Stomach (tissue), 8 donors: ENCODE measurements at regions not wholly inside any gene's neighbourhood (a gene's known extent, or its start where the extent isn't known, plus 50 kb on each side); places are given as distances from the start of the nearest gene placed in this dataset.
A peak's percentile ranks its signal among the peaks of the same experiment; 100 is the strongest.

Experiments used
- DNase-seq, 2 donors: peaks; one replicate each; pipeline versions ENCODE4 v3.0.0 to v3.0.0-alpha.2; 2013 to 2019
- H3K27ac ChIP-seq, 5 donors: fragments of 200-600 bp in 4 of 5; sonication (generic) in 4 of 5; one replicate each; pipeline ENCODE4 v1.5.1; 2013 to 2019; ENCODE audit warnings: mild to moderate bottlenecking in 1 of 5, moderate library complexity in 1 of 5
- H3K27me3 ChIP-seq, 3 donors: fragments of 200-600 bp; sonication (generic); one replicate each; pipeline ENCODE4 v1.5.1; 2017 to 2019; ENCODE audit warnings: mixed run types in 1 of 3
- H3K36me3 ChIP-seq, 4 donors: fragments of 200-600 bp; sonication (generic); 1 replicate in 3 of 4; 2 replicates in 1 of 4; pipeline ENCODE4 v1.5.1; 2016 to 2019
- H3K4me1 ChIP-seq, 4 donors: fragments of 200-600 bp; sonication (generic); one replicate each; pipeline ENCODE4 v1.5.1; 2016 to 2019
- H3K4me3 ChIP-seq, 4 donors: fragments of 200-600 bp; sonication (generic) in 3 of 4; one replicate each; pipeline ENCODE4 v1.5.1; 2016 to 2019; ENCODE audit warnings: mild to moderate bottlenecking in 1 of 4
- H3K9me3 ChIP-seq, 4 donors: fragments of 200-600 bp; sonication (generic); one replicate each; pipeline ENCODE4 v1.5.1; 2016 to 2019
- EP300 ChIP-seq: sonication (generic); formaldehyde crosslinking; IDR thresholded peaks from one replicate; pipeline ENCODE4 v1.6.1; 2017; ENCODE audit warnings: antibody characterized with exemption
- POLR2A ChIP-seq, 4 donors: fragments of 450-650 bp; IDR thresholded peaks; one replicate each; pipeline ENCODE4 v1.6.1; 2016; ENCODE audit warnings: antibody characterized with exemption in 4 of 4, control low read depth in 2 of 4, mild to moderate bottlenecking in 1 of 4, moderate library complexity in 1 of 4
- POLR2AphosphoS5 ChIP-seq, 3 donors: sonication (generic); formaldehyde crosslinking; IDR thresholded peaks; one replicate each; pipeline ENCODE4 v1.6.1; 2016; ENCODE audit warnings: antibody characterized with exemption in 3 of 3
- WGBS, 5 donors: extraction: QIAGEN DNeasy Blood & Tissue Kit in 3 of 5; methylation state at CpG; one replicate each; pipeline versions ENCODE4 v1.1.5 to v1.1.7; 2013 to 2018; 5-methylcytosine and 5-hydroxymethylcytosine counted together
- intact Hi-C: fragments of 100-400 bp; cut with DNase I; formaldehyde crosslinking; loops from one replicate; pipeline ENCODE4 v1.15.1; 2023; ENCODE audit warnings: low total_unique reads
- TF ChIP-seq, protein P1 (sequence below), 7 experiments: fragments of 450-650 bp in 4 of 7; fragments of 200-600 bp in 3 of 7; sonication (generic) in 3 of 7; IDR thresholded peaks; one replicate each; pipeline ENCODE4 v1.5.1; 2016 to 2019; ENCODE audit warnings: antibody characterized with exemption in 7 of 7, control low read depth in 2 of 7, mild to moderate bottlenecking in 1 of 7
- donor health status: healthy with polysubstance abuse.
- donor health status: Bipolar disorder and iron deficiency.
- donor health status: healthy.

DNA sequence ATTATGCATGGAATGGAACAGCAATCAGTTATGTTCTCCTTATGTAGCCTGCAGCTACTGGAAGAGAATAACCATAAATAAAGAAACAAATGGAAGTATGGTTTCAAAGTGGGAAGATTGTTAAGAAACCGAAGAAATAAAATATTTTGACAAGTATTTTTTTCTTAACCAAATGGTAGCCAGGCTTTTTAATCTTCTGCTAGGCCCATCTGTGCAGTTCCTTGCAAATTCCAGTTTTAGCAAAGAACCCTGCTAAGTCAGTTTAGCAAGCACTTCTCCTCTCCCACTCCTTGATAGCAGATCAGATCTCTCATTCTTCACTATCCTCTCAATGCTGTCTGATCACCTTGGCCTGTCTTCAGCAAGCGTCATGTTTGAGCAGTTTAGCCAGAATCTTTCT lies 111.1 kb upstream of the PRDM9 start:
- 42 to 75% (median 73%) methylated on average over 2 of the region's 2 CpGs for WGBS, 5 donors
- peaks cover 0 to 9% (median 4%) of the 10 kb centered on the region in 4 donors for H3K9me3 ChIP-seq
- no peak overlapping the region for H3K27ac ChIP-seq
- intact Hi-C loops, result no loop called here
- H3K4me3 ChIP-seq, result no peak overlapping the region
- no peaks in the 10 kb centered on the region for H3K36me3 ChIP-seq
- no peaks in the 10 kb centered on the region for H3K27me3 ChIP-seq
- no peaks in the 10 kb centered on the region for H3K4me1 ChIP-seq
- no peak for DNase-seq
- TF ChIP-seq, protein P1, sequence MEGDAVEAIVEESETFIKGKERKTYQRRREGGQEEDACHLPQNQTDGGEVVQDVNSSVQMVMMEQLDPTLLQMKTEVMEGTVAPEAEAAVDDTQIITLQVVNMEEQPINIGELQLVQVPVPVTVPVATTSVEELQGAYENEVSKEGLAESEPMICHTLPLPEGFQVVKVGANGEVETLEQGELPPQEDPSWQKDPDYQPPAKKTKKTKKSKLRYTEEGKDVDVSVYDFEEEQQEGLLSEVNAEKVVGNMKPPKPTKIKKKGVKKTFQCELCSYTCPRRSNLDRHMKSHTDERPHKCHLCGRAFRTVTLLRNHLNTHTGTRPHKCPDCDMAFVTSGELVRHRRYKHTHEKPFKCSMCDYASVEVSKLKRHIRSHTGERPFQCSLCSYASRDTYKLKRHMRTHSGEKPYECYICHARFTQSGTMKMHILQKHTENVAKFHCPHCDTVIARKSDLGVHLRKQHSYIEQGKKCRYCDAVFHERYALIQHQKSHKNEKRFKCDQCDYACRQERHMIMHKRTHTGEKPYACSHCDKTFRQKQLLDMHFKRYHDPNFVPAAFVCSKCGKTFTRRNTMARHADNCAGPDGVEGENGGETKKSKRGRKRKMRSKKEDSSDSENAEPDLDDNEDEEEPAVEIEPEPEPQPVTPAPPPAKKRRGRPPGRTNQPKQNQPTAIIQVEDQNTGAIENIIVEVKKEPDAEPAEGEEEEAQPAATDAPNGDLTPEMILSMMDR (IDR thresholded peaks at IDR 0.05), result no peak
- TF ChIP-seq POLR2A (IDR thresholded peaks at IDR 0.05) (no peak), EP300 (no peak), POLR2AphosphoS5 (IDR thresholded peaks at IDR 0.05) (no peak)

GRCh38 chr5:23389291-23390101 lies 117.9 kb upstream of the PRDM9 start:
- Histone ChIP-seq H3K27me3 (no peaks in the 10 kb centered on the region), H3K4me1 (no peaks in the 10 kb centered on the region), H3K9me3 (peaks cover 0 to 4% (median 2%) of the 10 kb centered on the region in 4 donors), H3K4me3 (no peak overlapping the region), H3K27ac (no peak overlapping the region), H3K36me3 (no peaks in the 10 kb centered on the region)
- 47 to 68% (median 62%) methylated on average over 4 of the region's 4 CpGs for WGBS, 5 donors
- DNase-seq, result peak in 1 of 2 donors; percentile 77
- TF ChIP-seq EP300 (no peak), POLR2A (IDR thresholded peaks at IDR 0.05) (no peak), POLR2AphosphoS5 (IDR thresholded peaks at IDR 0.05) (no peak)
- TF ChIP-seq, protein P1 (IDR thresholded peaks at IDR 0.05), result no peak
- intact Hi-C loops, result no loop called here

DNA sequence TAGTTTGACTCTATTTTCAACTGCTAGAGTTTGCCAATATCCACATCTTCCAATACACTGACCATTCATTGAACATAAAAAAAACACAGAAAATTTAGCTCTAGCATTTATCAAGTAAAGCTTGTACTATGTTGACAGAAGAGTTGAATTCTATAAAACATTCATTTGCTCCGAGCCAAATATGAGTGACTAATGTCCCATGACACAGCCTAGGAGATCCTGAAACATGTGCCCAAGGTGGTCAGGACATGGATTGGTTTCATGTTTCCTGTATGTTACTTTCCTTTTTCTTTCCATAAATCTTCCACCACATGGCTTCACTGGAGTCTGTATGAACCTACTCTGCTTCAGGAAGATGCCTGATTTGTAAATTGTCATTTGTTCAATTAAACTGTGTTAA lies 122.4 kb upstream of the PRDM9 start:
- intact Hi-C loops, result no loop called here
- no peaks in the 10 kb centered on the region for H3K27me3 ChIP-seq
- no peak overlapping the region for H3K4me3 ChIP-seq
- no peaks in the 10 kb centered on the region for H3K36me3 ChIP-seq
- DNase-seq, result no peak
- H3K9me3 ChIP-seq, result peaks cover 0 to 2% (median 0%) of the 10 kb centered on the region in 4 donors
- 64 to 81% (median 70%) methylated on average over 1 of the region's 1 CpG for WGBS, 5 donors
- TF ChIP-seq POLR2AphosphoS5 (IDR thresholded peaks at IDR 0.05) (no peak), POLR2A (IDR thresholded peaks at IDR 0.05) (no peak), EP300 (no peak)
- TF ChIP-seq, protein P1 (IDR thresholded peaks at IDR 0.05), result no peak
- no peaks in the 10 kb centered on the region for H3K4me1 ChIP-seq
- no peak overlapping the region for H3K27ac ChIP-seq

GRCh38 chr5:23372177-23372576 lies 135.2 kb upstream of the PRDM9 start:
- Histone ChIP-seq H3K9me3 (peaks cover 0 to 3% (median 0%) of the 10 kb centered on the region in 4 donors), H3K27ac (no peak overlapping the region), H3K36me3 (no peaks in the 10 kb centered on the region), H3K4me3 (no peak overlapping the region), H3K4me1 (no peaks in the 10 kb centered on the region), H3K27me3 (no peaks in the 10 kb centered on the region)
- intact Hi-C loops, result no loop called here
- no peak for DNase-seq
- no peak for TF ChIP-seq EP300

- Histone ChIP-seq H3K4me3 (no peak overlapping the region), H3K27me3 (no peaks in the 10 kb centered on the region), H3K4me1 (no peaks in the 10 kb centered on the region), H3K36me3 (no peaks in the 10 kb centered on the region), H3K9me3 (no peaks in the 10 kb centered on the region), H3K27ac (no peak overlapping the region)
- DNase-seq, result no peak
- 27 to 67% (median 39%) methylated on average over 3 of the region's 3 CpGs for WGBS, 5 donors
- TF ChIP-seq, protein P1 (IDR thresholded peaks at IDR 0.05), result no peak
- no peak for TF ChIP-seq EP300
- no peak for TF ChIP-seq POLR2A (IDR thresholded peaks at IDR 0.05)
- no peak for TF ChIP-seq POLR2AphosphoS5 (IDR thresholded peaks at IDR 0.05)
- intact Hi-C loops, result no loop called here
Observed at GRCh38 chr5:23368393-23368792, 139.0 kb upstream of the PRDM9 start.
